ENCODE measurements at regions not wholly inside any gene's neighbourhood (a gene's known extent, or its start where the extent isn't known, plus 50 kb on each side); places are given as distances from the start of the nearest gene placed in this dataset.
"Not testable (repeated sequence)": the region's sequence is repeated elsewhere in the genome, so short reads cannot be mapped to it uniquely, and the experiment has no call there.

DNA sequence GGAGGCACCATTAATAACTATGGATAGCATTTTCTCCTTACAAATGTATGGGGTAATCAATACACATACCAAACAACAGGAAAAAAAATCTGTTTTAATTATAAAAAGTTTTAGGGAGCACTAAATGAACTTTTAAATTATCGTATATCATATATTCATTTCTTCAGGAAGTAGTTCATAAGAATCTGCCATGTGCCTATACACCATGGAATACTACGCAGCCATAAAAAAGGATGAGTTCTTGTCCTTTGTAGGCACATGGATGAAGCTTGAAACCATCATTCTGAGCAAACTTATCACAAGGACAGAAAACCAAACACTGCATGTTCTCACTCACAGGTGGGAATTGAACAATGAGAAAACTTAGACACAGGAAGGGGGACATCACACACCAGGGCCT, 162.1 kb upstream of the RASA1 start:
- DNase-seq (ENCODE audit: low spot score) = no peak

DNA sequence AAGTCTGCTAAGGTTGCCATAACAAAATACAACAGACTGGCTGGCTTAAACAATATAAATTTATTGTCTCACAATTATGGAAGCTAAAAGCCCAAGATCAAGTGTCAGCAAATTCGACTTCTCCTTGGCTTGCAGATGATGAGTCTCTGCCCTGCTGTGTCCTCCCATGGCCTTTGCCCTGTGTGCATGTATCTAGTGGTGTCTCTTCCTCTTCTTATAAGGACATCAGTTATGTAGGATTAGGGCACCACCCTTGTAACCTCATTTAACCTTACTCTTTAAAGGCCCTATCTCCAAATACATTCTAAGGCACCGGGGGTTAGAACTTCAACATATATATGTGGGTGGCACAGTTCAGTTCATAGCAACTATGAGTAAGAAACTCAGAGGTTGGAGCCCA, 157.9 kb upstream of the RASA1 start:
- DNase-seq (ENCODE audit: low spot score) = no peak

DNA sequence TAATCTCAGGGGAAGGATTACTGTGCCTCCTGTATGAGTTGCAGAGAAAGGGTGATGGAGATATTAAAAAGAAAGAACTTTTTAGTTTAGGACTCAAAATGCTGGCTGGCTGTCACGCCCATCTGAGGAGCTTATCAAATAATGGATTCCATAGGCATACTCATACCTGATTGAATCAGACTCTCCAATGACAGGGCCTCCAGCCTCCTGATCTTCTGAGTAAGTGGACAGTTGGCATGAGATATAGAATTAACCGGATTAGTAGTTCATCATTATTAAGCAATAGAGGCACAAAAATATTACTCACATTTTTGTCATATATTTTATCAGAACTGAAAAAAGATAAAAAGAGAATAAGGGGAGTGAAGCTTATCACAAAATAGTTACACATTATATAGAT, 157.0 kb upstream of the RASA1 start:
- DNase-seq (ENCODE audit: low spot score) = no peak

DNA sequence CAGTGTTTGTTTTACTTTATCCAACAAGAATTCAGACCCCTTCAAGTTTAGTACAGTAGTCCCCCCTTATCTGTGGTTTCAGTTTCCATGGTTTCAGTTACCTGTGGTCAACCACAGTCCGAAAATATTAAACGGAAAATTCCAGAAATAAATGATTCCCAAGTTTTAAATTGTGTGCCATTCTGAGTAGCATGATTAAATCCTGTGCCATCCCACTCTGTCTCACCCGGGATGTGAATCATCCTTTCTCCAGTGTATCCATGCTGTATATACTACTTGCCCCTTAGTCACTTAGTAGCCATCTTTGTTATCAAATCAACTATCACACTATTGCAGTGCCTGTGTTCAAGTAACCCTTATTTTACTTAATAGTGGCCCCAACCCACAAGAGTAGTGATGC, 153.8 kb upstream of the RASA1 start:
- peak; percentile 66 for DNase-seq (ENCODE audit: low spot score)

DNA sequence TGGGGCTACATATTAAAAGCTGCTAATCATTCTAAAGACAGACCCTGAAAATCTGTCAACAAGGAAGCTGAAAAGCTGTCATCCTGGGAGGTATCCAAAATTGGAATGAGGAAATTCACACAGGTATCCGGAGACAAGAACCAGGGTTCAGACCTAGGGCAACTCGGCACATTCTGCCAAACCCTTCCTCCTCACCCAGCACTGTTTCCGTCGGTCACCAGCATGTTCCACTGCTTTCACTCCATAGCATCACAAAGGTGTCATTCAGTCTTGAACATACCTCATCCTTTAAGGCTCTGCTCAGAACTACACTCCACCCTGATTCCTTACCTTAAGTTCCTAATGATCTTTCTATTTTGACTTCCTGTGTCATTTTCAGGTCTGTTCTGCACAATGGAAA, 153.1 kb upstream of the RASA1 start:
- DNase-seq (ENCODE audit: low spot score) = no peak

DNA sequence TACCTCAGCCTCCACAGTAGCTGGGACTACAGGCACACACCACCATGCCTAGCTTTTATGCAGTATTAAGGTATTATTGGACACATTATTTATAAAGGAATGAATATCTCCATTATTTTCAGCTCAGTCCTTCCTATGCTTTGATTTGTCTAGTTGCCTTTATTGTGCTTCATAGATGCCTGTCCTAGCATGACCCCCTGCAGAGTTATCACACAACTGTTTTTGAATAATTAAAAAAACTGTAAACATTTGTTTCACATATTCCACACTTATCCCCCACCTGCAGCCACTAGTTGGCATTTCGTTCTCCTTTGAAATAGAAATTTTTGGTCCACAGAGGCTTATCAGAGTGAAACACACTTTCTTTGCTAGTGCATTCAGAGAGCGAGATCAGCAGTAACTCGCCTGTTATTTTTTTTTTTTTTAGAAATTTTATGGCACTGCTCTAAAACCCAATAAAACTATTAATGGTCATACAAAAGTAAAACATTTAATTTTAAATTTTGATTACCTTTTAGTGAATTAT, 151.8 kb upstream of the RASA1 start:
- DNase-seq (ENCODE audit: low spot score) = no peak

DNA sequence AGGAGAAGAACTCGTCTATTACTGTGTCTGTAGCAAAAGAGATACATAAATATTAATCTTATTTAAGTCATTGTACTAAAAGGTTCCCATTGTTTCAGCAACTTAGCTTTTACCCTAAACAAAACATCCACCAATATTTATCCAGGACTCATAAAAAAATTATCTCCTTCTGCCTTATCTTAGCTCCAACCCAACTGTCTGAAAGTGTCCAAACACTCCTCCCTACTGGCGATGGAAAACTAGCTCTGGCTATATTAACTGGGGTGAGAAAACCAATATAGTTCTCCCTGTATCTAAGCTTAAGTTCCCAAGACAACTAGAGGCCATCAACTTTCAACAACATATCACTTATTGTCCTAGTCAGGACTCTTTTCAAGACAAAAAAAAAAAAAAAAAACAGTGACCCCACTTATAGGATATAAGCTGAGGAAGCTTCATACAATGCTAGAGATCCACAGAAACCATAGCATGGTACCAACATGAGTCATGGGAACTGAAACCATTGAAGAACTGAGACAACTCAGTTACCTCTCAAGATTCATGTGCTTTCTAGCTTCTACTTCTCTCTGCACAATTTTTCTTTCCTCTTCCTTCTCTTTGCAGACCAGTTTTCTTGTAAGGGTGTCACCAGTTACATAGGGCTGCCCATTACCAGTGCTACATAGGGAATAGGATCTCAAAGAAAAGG, 150.7 kb upstream of the RASA1 start:
- DNase-seq (ENCODE audit: low spot score) = no peak

DNA sequence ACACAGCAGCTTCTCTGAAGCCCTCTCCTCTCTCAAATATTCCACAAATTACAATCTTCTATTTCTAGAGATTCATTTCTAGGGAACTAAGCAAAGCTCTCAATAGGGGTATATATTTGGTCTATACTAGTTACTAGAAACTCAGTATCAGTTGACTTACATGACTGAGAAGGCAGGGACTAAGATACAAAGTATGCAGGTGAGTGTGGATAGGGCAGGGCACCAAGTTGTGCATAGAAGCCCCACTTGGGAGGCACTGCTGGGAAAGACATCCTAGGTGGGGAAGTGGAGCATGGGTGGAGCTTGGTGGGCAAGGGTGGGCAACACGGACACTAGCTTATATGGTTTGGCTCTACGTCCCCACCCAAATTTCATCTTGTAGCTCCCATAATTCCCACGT, 148.1 kb upstream of the RASA1 start:
- DNase-seq (ENCODE audit: low spot score) = no peak

DNA sequence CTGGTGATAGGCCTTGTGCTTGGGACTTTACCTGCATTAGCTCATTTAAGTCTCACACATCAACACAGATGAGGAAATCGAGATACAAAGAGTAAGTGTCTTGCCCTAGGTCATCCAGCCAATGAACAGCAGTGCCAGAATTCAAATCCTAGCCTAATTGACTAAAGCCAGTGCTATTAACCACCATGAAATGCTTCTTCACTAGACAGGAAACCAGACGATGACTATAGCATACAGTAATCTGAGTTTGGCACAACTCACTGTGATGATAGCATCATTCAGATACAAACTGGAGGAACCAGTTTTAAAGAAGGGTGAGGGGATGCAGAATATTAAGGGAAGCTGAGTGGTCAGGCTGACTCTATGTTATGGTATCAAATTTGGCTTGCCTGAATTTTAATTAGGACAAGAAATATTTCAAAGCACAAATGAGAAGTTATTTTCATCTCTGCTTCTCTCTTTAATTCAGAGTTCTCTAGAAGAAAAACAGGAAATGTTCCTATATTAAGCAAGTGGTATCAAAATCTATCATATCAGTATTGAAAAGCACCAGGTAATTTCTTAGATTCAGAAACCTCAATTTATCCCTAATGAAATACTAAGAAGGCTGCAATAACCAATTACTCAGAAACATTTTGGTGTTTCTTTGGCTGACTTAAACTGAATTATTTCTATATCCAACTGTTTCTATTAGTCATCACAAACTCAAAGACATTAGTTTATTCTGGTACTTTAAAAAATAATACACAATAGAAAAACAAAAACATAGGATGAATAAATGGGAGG, 147.0 kb upstream of the RASA1 start:
- DNase-seq (ENCODE audit: low spot score) = peak; percentile 81

DNA sequence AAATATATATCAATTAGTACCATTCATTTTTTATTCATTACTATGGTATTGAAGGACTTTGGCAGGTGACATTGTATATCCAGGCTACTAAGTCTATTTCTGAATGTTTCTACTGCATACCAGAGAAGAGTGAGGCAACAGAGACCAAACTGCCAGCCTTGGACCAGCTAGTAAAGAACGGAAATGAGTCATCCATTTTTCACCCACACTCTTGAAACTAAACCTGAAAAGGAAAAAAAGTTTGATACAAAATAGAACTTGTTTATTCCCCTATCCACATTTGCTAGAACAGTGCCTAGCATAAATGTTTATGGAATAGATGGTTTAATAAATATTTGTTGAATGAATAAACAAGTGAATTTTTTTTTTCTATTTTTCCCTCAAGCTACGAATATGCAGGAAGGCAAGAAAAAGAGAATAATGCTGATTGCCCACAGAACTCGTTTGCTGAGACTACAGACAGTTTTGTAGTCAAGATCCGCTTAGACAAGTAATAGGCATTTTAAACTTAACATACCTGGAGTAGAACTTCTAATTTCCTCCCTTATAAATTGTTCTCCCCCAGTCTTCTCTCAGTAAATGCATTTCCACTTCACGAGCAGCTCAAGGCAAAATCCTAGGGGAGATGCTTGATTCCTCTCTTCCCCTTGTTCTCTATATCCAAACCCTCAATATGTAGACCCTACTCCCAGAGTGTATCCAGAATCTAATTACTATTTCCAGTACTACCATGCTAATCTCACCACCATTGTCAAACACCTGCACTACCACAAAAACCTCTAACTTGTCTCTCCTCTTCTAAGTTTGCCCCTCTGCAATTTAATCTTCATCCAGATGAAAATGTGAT, 146.2 kb upstream of the RASA1 start:
- DNase-seq (ENCODE audit: low spot score) = peak; percentile 62

DNA sequence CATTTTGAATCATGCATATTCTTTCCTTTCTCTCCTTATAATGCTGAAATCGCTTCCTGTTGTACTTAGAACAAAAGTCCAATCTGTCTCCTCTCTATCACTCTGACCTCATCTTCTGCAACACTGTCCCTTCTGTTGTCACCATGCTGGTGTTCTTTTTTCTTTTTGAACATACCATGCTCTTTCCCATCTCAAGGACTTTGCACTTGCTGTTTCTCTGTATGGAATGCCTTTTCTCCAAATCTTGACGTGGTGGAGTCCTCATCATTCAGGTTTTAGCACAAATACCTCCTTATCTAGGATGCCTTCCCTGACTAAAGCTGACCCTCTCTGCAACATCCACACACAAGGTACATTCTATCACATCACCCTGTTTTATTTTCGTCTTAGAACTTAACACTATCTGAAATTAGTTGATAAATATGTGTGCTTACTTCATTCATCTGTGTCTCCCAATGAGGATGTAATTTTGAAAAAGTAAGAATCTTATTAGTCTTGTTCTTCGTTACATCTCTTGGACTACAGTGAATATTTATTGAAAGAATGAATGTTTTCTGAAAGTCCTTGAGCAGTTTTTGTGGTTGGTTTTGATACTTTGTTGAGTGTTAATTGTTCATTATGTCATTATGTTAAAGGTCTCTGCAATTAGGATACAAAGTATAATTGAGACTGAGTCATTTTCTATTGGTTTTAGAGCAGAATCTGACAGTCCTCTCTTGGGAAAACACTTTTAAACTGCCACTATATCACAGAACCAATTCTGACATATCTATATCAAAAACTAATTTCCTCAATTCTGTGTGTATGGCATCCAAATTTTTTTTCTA, 145.3 kb upstream of the RASA1 start:
- no peak for DNase-seq (ENCODE audit: low spot score)

DNA sequence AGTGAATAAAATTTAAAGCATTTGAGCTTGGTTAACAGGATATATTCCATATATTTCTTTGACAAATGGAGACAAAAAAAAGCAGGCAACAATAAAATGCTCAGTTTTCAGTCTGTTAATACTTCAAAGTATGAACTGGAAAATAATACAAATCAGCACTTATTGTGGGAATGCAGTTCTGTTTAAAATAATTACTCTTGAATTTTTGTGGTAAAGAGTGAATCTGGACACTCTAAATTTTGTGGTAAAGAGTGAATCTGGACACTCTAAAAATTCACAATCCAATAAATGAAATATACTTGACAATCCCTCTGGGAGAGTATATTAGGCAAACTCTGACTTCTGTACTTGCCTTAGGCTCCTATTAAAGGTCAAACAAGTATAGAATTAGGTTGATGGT, 141.9 kb upstream of the RASA1 start:
- no peak for DNase-seq (ENCODE audit: low spot score)

DNA sequence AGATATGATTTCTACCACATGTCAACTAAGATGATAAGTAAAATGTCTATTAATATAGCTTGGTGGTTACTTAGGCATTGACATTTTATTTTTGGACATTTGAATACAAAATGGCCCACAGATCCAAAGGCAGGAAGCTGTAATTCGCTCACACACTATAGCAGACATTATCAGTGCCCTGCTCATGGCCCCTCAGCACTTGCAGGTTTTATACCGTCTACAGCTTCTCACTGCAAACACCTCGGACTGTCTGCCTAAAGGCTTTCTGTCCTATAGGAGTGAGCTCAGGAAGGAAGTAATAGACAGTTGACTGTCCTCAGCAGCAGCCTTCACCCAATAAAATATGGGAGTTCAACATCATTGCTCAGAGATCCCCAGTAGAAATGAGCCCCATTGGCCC, 140.8 kb upstream of the RASA1 start:
- DNase-seq (ENCODE audit: low spot score) = no peak

DNA sequence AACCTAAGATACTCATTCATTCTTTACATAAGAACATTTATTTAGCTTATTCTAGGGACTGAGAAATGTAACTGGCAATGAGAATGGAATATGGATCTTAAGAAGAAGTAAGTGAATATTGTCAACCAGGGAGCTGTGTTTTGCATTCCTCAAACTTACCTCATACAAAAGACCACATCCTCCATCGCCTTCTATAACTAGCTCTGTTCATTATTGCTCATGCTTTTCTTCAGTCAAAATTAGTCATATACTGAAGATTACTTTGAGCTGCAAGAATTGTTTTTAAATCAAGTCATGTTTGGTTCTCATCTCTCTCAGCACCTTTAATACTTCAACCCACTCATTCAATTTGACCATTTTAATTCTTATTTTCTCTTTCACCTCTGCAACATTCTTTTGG, 140.3 kb upstream of the RASA1 start:
- peak; percentile 41 for DNase-seq (ENCODE audit: low spot score)

DNA sequence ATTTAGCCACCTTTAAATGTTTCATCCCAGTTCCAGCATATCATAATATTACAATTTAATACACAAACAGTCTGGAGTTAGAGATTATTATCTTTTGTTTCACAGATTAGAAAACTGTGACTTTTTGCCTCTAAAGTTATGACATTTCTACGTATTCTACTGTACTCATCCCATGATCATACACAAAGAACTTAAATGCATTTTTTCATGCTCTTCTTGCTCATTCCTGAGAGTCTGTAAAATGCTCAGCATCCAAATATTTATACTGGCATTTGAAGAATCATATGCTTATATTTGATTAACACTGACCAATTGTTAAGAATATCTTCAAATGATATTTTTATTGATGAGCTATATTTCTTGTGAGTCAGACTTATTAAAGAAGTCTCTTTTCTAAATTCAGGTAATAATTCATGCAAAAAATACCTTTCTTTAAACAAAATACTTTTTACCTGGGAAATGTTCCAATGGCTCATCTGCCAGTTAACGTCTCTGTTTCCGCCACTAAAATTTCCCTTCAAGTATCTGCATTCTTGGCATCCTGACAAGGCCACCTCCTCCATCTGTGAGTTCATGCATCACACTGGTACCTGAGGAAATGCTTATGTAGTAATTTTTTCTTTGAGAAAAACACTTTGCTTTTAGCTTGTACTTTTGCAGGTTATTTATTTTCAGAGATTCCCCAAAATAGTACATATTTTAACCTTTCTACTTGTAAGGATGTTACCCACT, 139.6 kb upstream of the RASA1 start:
- DNase-seq (ENCODE audit: low spot score) = no peak

DNA sequence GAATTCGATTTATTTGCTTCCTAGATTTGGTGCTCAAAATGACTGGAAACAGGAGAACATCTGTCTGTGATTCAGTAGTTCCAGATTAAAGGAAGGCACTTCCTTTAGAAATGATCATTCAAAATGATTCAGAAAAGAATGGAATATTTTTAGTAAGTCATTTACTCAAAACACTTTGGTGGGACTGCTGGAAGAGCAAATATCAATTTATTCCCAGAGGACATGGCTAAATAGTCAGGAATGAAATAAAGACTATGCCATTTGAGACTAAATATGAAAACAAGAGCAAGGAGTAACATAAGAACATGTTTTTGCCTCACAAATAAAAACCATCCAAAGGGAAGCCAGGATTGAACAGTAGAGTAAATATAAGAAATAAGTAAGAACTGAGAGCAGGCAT, 138.6 kb upstream of the RASA1 start:
- DNase-seq (ENCODE audit: low spot score) = no peak

DNA sequence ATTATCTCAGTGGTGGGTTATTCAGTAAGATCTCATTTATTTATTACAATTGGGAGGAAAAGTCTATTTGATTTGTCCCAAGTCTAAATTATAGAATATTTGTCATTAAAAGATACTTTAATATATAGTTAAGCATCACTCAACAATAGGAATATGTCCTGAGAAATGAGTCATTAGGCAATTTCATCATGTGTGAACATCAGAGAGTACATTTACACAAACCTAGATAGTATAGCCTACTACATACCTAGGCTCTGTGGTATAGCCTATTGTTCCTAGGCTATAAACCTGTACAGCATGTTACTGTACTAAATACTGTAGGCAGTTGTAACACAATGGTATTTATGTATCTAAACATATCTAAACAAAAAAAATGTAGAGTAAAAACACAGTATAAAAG, 135.0 kb upstream of the RASA1 start:
- DNase-seq (ENCODE audit: low spot score) = no peak

DNA sequence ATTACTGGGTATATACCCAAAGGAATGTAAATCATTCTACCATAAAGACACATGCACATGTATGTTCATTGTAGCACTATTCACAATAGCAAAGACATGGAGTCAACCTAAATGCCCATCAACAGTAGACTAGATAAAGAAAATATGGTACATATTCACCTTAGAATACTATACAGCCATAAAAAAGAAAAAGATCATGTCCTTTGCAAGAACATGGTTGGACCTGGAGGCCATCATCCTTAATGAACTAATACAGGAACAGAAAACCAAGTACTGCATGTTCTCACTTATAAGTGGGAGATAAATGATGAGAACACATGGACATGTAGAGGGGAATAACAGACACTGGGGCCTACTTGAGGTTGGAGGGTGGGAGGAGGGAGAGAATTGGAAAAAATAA, 133.2 kb upstream of the RASA1 start:
- not testable (repeated sequence) for DNase-seq (ENCODE audit: low spot score)

DNA sequence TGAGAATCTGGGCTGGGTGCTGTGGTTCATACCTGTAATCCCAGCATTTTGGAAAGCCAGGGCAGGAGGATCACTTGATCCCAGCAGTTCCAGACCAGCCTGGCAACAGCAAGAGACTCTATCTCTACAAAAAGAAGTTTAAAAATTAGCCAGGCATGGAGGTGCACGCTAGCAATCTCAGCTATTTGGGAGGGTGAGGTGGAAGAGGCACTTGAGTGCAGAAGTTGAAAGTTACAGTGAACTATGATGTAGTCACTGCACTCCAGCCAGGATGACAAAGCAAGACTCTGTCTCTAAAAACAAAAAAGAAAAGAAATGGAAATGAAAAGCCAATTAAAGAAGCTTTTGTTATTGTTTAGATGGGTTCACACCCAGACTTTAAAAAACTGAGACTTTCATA, 131.6 kb upstream of the RASA1 start:
- no peak for DNase-seq (ENCODE audit: low spot score)

DNA sequence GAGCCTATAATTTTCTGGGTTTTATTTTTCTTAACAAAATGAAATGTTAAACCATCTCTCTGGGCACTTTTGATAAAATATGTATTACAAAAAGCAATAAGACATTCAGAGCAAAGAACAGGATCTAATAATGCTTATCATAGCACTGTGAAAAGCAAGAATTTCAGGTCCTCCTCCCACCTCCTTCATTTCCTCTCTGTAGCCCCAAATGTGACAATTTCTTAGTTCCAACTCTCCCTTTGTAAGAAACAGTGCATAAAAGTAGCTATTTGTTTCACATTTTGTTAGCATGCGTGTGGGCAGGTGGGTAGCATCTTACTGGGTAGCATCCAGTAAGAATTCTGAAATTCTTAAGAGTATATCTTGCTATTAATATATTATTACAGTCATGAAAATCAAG, 130.9 kb upstream of the RASA1 start:
- DNase-seq (ENCODE audit: low spot score) = no peak

DNA sequence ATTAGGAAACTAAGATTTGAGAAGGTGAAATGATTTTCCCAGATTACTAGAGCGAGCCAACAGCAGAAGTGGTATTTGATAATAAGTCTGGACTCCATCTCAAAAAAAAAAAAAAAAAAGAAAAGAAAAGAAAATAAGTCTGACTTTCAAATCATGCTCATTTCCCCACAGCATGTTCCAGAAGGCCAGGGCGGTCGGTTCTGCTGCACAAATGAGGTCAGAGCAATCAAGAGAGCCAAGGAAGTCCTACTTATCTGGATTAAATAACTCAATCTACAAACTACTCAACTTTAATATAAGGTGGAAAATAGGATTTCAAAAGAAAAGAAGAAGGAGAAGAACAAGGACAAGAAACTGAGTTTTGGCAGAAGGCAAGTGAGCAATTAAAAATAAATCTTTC, 130.4 kb upstream of the RASA1 start:
- DNase-seq (ENCODE audit: low spot score) = no peak
